Lower leg skin (tissue), 4 donors: ENCODE measurements at regions not wholly inside any gene's neighbourhood (a gene's known extent, or its start where the extent isn't known, plus 50 kb on each side); places are given as distances from the start of the nearest gene placed in this dataset.

Experiments used
- DNase-seq, 2 donors: peaks; one replicate each; pipeline ENCODE4 v3.0.0-alpha.2; 2019; ENCODE audit warnings: low spot score in 2 of 2
- H3K4me3 ChIP-seq: fragments of 200-600 bp; sonication (generic); 2 replicates; pipeline ENCODE4 v1.5.1; 2017; ENCODE audit warnings: mild to moderate bottlenecking, low read depth; ENCODE audit not compliant: poor library complexity, severe bottlenecking
- CTCF ChIP-seq, 3 donors: fragments of 450-650 bp; IDR thresholded peaks; one replicate each; pipeline ENCODE4 v1.5.1; 2016; ENCODE audit warnings: antibody characterized with exemption in 3 of 3, mild to moderate bottlenecking in 3 of 3, moderate library complexity in 2 of 3
- POLR2A ChIP-seq, 2 donors: fragments of 450-650 bp; IDR thresholded peaks; one replicate each; pipeline ENCODE4 v1.6.1; 2016 to 2017; ENCODE audit warnings: antibody characterized with exemption in 2 of 2, mild to moderate bottlenecking in 1 of 2, moderate library complexity in 1 of 2
- WGBS, 2 donors: methylation state at CpG; one replicate each; pipeline ENCODE4 v1.1.5; 2018; 5-methylcytosine and 5-hydroxymethylcytosine counted together
- intact Hi-C: fragments of 100-400 bp; cut with DNase I; formaldehyde crosslinking; loops from one replicate; pipeline ENCODE4 v1.15.0; 2023; ENCODE audit warnings: low total_unique reads

- H3K4me3 ChIP-seq, result no peak overlapping the region
- intact Hi-C loops, result no loop called here
- TF ChIP-seq CTCF (IDR thresholded peaks at IDR 0.05) (no peak), POLR2A (IDR thresholded peaks at IDR 0.05) (no peak)
- WGBS, 2 donors, result 59 to 62% methylated on average over 5 of the region's 5 CpGs
- DNase-seq, result no peak
These were observed 243.7 kb downstream of the C12orf75 start for GRCh38 chr12:105574056-105574715.

- TF ChIP-seq POLR2A (IDR thresholded peaks at IDR 0.05) (no peak), CTCF (IDR thresholded peaks at IDR 0.05) (no peak)
- 64 to 79% methylated on average over 2 of the region's 2 CpGs for WGBS, 2 donors
- H3K4me3 ChIP-seq, result no peak overlapping the region
- intact Hi-C loops, result no loop called here
- DNase-seq, result no peak
These were observed 244.7 kb downstream of the C12orf75 start for GRCh38 chr12:105575235-105575634.

GRCh38 chr12:105576261-105576660 is 245.8 kb downstream of the C12orf75 start:
- WGBS, 2 donors, result 93 to 100% methylated on average over 2 of the region's 2 CpGs
- intact Hi-C loops, result no loop called here
- no peak for DNase-seq
- H3K4me3 ChIP-seq, result no peak overlapping the region
- TF ChIP-seq POLR2A (IDR thresholded peaks at IDR 0.05), result no peak
- TF ChIP-seq CTCF (IDR thresholded peaks at IDR 0.05), result no peak

- no peak overlapping the region for H3K4me3 ChIP-seq
- intact Hi-C loops, result no loop called here
- TF ChIP-seq POLR2A (IDR thresholded peaks at IDR 0.05) (no peak), CTCF (IDR thresholded peaks at IDR 0.05) (no peak)
- DNase-seq, result no peak
- 47 to 68% methylated on average over 5 of the region's 5 CpGs for WGBS, 2 donors
These were observed 250.4 kb downstream of the C12orf75 start for GRCh38 chr12:105580821-105581352.

GRCh38 chr12:105581420-105581819 is 250.9 kb downstream of the C12orf75 start:
- H3K4me3 ChIP-seq, result no peak overlapping the region
- 82 to 95% methylated on average over 6 of the region's 6 CpGs for whole genome bisulfite sequencing, 2 donors
- no peak for TF ChIP-seq CTCF (IDR thresholded peaks at IDR 0.05)
- intact Hi-C loops, result no loop called here
- no peak for DNase-seq

- intact Hi-C loops, result no loop called here
- TF ChIP-seq POLR2A (IDR thresholded peaks at IDR 0.05) (no peak), CTCF (IDR thresholded peaks at IDR 0.05) (no peak)
- no peak overlapping the region for H3K4me3 ChIP-seq
- 92 to 95% methylated on average over 3 of the region's 3 CpGs for WGBS, 2 donors
- DNase-seq, result no peak
These were observed 254.6 kb downstream of the C12orf75 start for GRCh38 chr12:105585107-105585506.
